Neuron (in vitro differentiated cells): ENCODE measurements at regions not wholly inside any gene's neighbourhood (a gene's known extent, or its start where the extent isn't known, plus 50 kb on each side); places are given as distances from the start of the nearest gene placed in this dataset.
"Not testable (repeated sequence)": the region's sequence is repeated elsewhere in the genome, so short reads cannot be mapped to it uniquely, and the experiment has no call there.

ENCODE experiments used
- H2AFZ ChIP-seq: one replicate; pipeline ENCODE4 v1.6.1; 2013; ENCODE audit warnings: low read depth, mild to moderate bottlenecking, inconsistent platforms, low read length, moderate library complexity
- H3K27me3 ChIP-seq: one replicate; pipeline ENCODE4 v1.6.1; 2013; ENCODE audit warnings: low read length; ENCODE audit not compliant: insufficient read depth
- H3K36me3 ChIP-seq: one replicate; pipeline ENCODE4 v1.6.1; 2013; ENCODE audit warnings: low read length; ENCODE audit not compliant: insufficient read depth
- H3K4me1 ChIP-seq: one replicate; pipeline ENCODE4 v1.6.1; 2013; ENCODE audit warnings: low read length; ENCODE audit not compliant: insufficient read depth
- H3K4me3 ChIP-seq: 2 replicates; pipeline ENCODE4 v1.5.1; 2013; ENCODE audit warnings: mild to moderate bottlenecking, low read length, moderate library complexity
- H3K9me3 ChIP-seq: one replicate; pipeline ENCODE4 v1.6.1; 2013; ENCODE audit warnings: low read length

GRCh38 chr1:222470252-222470805 lies 77.6 kb downstream of the HHIPL2 start:
- H2AFZ ChIP-seq, H3K27me3 ChIP-seq, H3K36me3 ChIP-seq, H3K4me3 ChIP-seq, H3K4me1 ChIP-seq, H3K9me3 ChIP-seq: not testable (repeated sequence)

DNA sequence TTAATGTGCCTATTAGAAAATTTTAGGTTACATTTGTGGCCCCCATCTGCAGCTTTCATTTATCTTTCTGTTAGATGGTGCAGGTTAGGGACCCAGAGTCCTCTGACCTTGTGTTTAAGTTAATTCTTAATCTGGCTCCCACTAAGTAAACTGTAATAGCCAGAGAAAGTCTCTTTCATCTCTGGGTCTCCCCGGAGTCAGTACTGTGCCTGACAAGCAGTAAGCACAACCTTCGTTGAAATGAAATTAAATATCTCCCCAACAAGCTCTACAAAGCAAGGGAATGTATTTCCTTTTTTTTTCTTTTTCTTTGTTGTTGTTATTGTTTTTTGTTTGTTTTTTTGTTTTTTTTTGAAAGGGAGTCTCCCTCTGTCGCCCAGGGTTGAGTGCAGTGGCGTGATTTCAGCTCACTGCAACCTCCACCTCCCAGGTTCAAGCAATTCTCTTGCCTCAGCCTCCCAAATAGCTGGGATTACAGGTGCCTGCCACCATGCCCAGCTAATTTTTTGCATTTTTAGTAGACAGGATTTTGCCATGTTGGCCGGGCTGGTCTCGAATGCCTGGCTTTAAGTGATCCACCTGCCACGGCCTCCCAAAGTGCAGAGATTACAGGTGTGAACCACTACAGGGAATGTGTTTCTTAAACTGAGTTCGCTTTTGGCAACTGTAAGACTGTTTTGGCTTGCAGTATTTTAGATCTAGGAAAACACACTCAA lies 81.6 kb downstream of the HHIPL2 start:
- no peaks in the 10 kb centered on the region for H3K36me3 ChIP-seq
- H2AFZ ChIP-seq, result no peak overlapping the region
- no peak overlapping the region for H3K4me3 ChIP-seq
- no peaks in the 10 kb centered on the region for H3K9me3 ChIP-seq
- peaks cover 2% of the 10 kb centered on the region for H3K27me3 ChIP-seq
- H3K4me1 ChIP-seq, result no peaks in the 10 kb centered on the region

DNA sequence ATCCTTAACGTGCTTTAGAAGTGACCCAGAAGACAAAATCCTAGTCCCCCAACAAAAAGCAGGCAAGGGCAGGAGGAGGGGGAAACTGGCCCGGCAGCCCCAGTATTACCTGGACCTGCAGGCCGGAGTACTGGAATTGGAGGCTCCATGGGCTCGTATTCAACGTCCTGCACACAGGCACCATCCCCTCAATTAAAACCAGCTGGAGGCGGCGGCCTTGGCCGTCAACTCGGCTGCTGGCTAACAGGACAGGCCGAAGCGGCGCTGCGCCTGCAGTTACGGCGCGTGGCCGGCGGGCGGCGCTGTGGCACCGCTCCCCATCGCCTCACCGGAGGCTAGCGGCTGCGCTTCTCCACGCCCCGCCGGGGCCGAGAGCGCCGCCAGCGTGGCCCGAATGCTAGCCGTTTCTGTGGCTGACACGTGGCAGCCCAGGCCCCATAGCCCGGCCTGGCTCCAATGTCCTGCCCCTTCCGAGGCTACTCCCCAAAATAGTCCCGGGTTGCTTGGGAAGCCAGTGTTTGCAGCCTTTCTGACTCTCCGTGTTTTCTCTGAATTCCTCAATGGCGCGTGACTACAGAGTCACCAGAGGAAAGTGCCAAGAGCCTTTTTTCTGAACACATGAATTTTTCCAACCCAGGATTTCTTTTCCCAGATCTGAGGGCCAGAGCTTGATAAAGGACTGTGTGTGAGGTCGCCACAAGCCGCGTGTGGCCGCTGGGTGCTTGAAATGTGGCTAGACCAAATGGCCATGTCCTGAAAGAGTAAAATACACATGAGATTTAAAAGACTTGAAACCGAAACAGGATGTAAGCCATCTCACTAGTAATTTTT lies 82.5 kb downstream of the HHIPL2 start:
- Histone ChIP-seq H3K36me3 (no peaks in the 10 kb centered on the region), H3K4me1 (no peaks in the 10 kb centered on the region), H3K4me3 (peak overlapping the region; percentile 62), H3K9me3 (no peaks in the 10 kb centered on the region), H2AFZ (peak overlapping the region; percentile 93), H3K27me3 (peaks cover 2% of the 10 kb centered on the region)

DNA sequence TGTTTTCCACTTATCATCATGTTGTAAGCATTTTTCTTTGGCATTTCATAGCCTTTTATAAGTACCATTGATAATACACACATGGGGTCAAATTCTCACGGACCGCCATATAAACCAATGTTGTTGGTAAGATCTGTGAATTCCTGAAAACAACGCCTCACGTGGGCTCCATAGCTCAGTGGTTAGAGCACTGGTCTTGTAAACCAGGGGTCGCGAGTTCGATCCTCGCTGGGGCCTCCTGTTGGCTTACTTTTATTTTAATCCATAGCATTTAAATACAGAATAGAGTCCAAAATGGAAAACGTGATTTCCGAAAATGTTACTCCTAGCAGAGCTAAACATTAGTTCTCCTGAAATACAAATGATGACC lies 83.1 kb downstream of the HHIPL2 start:
- no peaks in the 10 kb centered on the region for H3K9me3 ChIP-seq
- H3K4me3 ChIP-seq, result peak overlapping the region; percentile 62
- peaks cover 2% of the 10 kb centered on the region for H3K27me3 ChIP-seq
- no peaks in the 10 kb centered on the region for H3K36me3 ChIP-seq
- H3K4me1 ChIP-seq, result no peaks in the 10 kb centered on the region
- H2AFZ ChIP-seq, result peak overlapping the region; percentile 93

GRCh38 chr1:222463059-222463730 lies 84.7 kb downstream of the HHIPL2 start:
- H2AFZ ChIP-seq, result no peak overlapping the region
- no peaks in the 10 kb centered on the region for H3K4me1 ChIP-seq
- H3K4me3 ChIP-seq, result no peak overlapping the region
- no peaks in the 10 kb centered on the region for H3K9me3 ChIP-seq
- no peaks in the 10 kb centered on the region for H3K36me3 ChIP-seq
- H3K27me3 ChIP-seq, result peaks cover 2% of the 10 kb centered on the region

GRCh38 chr1:222462601-222463000 lies 85.3 kb downstream of the HHIPL2 start:
- Histone ChIP-seq H3K27me3 (peaks cover 2% of the 10 kb centered on the region), H3K9me3 (no peaks in the 10 kb centered on the region), H2AFZ (no peak overlapping the region), H3K4me1 (no peaks in the 10 kb centered on the region), H3K36me3 (no peaks in the 10 kb centered on the region), H3K4me3 (no peak overlapping the region)

- Histone ChIP-seq H3K36me3 (no peaks in the 10 kb centered on the region), H2AFZ (no peak overlapping the region), H3K4me1 (no peaks in the 10 kb centered on the region), H3K27me3 (peaks cover 2% of the 10 kb centered on the region), H3K9me3 (no peaks in the 10 kb centered on the region), H3K4me3 (no peak overlapping the region)
Observed at GRCh38 chr1:222461941-222462340, 86.0 kb downstream of the HHIPL2 start.

DNA sequence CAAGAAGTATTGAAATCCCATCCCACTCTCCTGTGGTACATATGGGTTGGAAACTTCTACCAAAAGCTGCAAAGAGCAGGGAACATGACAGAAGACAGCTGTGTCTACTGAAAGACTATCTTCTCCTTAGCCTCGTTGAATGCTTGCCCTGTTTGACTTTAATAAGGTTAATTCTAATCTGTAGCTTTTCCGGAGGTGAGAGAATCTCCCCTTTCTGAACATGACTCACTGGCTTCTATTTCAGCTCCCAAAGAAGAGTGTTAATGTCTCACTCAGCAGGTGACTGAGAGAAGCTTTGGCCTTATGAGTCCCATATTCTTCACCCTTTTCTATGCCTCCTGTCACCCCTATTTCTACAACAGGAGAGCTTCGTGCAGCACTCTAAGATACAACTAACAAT lies 88.3 kb downstream of the HHIPL2 start:
- Histone ChIP-seq H3K27me3 (no peaks in the 10 kb centered on the region), H2AFZ (no peak overlapping the region)

DNA sequence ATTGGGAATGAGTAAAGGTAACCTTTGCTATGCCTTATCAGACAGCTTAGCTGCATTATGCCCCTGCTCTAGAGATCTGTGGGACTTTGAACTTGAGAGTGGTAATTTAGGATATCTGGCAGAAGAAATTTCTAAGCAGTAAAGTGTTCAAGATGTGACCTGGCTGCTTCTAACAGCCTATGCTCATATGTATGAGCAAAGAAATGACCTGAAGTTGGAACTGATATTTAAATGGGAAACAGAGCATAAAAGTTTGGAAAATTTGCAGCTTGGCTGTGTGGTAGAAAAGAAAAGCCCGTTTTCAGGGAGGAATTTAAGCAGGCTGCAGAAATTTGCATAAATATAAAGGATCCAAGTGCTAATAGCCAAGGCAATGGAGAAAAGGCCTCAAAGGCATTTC lies 90.4 kb downstream of the HHIPL2 start:
- Histone ChIP-seq H3K36me3 (no peaks in the 10 kb centered on the region), H2AFZ (no peak overlapping the region), H3K4me1 (no peaks in the 10 kb centered on the region), H3K27me3 (no peaks in the 10 kb centered on the region), H3K9me3 (no peaks in the 10 kb centered on the region), H3K4me3 (no peak overlapping the region)

More for the DNA sequence above, 88.3 kb downstream of the HHIPL2 start:
- H3K9me3 ChIP-seq, result no peaks in the 10 kb centered on the region
- H3K4me1 ChIP-seq, result no peaks in the 10 kb centered on the region
- no peaks in the 10 kb centered on the region for H3K36me3 ChIP-seq
- no peak overlapping the region for H3K4me3 ChIP-seq

DNA sequence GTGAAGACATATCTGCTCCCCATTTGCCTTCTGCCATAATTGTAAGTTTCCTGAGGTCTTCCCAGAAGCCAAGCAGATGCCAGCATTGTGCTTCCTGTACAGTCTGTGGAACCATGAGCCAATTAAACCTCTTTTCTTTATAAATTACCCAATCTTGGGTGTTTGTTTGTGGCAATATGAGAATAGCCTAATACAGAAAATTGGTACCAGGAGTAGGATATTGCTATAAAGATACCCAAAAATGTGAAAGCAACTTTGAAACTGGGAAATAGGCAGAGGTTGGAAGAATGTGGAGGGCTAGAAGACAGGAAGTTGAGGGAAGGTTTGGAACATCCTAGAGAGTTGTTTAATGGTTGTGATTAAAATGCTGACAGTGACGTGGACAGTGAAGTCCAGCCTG lies 90.8 kb downstream of the HHIPL2 start:
- H3K4me3 ChIP-seq, result no peak overlapping the region
- no peaks in the 10 kb centered on the region for H3K27me3 ChIP-seq
- no peak overlapping the region for H2AFZ ChIP-seq
- no peaks in the 10 kb centered on the region for H3K4me1 ChIP-seq
- H3K36me3 ChIP-seq, result no peaks in the 10 kb centered on the region
- H3K9me3 ChIP-seq, result no peaks in the 10 kb centered on the region

GRCh38 chr1:222455188-222455879 lies 92.6 kb downstream of the HHIPL2 start:
- H3K4me1 ChIP-seq, result no peaks in the 10 kb centered on the region
- no peaks in the 10 kb centered on the region for H3K9me3 ChIP-seq
- H2AFZ ChIP-seq, result no peak overlapping the region
- no peaks in the 10 kb centered on the region for H3K27me3 ChIP-seq
- H3K4me3 ChIP-seq, result no peak overlapping the region
- no peaks in the 10 kb centered on the region for H3K36me3 ChIP-seq

DNA sequence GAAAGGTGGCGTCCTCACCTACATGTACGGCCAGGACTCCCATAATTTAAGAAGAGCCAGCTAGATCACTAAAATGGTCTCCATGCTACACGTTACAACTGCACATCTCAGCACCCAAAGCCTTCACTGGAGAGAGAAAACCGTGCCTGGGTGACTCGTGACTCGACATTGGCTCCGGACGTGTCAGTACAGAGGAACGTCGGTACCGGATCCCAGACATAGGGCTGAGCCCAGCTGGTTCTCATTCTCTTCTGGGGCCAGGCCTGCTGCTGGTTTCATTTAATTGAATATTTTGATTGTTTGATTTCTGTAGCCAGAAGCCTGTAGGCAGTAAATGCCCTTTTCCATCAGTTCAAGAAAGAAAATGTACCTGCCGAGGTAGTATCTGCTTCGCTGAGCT lies 93.1 kb downstream of the HHIPL2 start:
- Histone ChIP-seq H3K4me1 (no peaks in the 10 kb centered on the region), H3K36me3 (no peaks in the 10 kb centered on the region), H2AFZ (no peak overlapping the region), H3K9me3 (no peaks in the 10 kb centered on the region), H3K27me3 (no peaks in the 10 kb centered on the region), H3K4me3 (no peak overlapping the region)
